Dermis microvascular lymphatic vessel endothelial cell (primary cell): ENCODE measurements at regions not wholly inside any gene's neighbourhood (a gene's known extent, or its start where the extent isn't known, plus 50 kb on each side); places are given as distances from the start of the nearest gene placed in this dataset.
"Not testable (repeated sequence)": the region's sequence is repeated elsewhere in the genome, so short reads cannot be mapped to it uniquely, and the experiment has no call there.

Source experiments
- DNase-seq, 2 donors: peaks; one replicate each; pipeline versions ENCODE4 v3.0.0 to v3.0.0-alpha.2; 2010; ENCODE audit warnings: low read depth in 2 of 2

GRCh38 chr1:104463126-104463697 lies 713.5 kb downstream of the AMY1C start:
- DNase-seq, result no peak

GRCh38 chr1:104466068-104466467 lies 716.4 kb downstream of the AMY1C start:
- no peak for DNase-seq

- DNase-seq, result no peak
Observed at GRCh38 chr1:104467590-104467989, 717.9 kb downstream of the AMY1C start.

GRCh38 chr1:104468282-104468681 lies 718.6 kb downstream of the AMY1C start:
- DNase-seq, result no peak

GRCh38 chr1:104476126-104476525 lies 726.4 kb downstream of the AMY1C start:
- DNase-seq, result no peak

- DNase-seq, result no peak
Observed at GRCh38 chr1:104488296-104489015, 738.8 kb downstream of the AMY1C start.

- no peak for DNase-seq
Observed at GRCh38 chr1:104526158-104526795, 776.6 kb downstream of the AMY1C start.

GRCh38 chr1:104531990-104532389 lies 782.3 kb downstream of the AMY1C start:
- no peak for DNase-seq

GRCh38 chr1:104574620-104575019 lies 824.9 kb downstream of the AMY1C start:
- DNase-seq, result no peak

- DNase-seq, result no peak
Observed at GRCh38 chr1:104592926-104593325, 843.2 kb downstream of the AMY1C start.

GRCh38 chr1:104593413-104594187 lies 843.9 kb downstream of the AMY1C start:
- DNase-seq, result no peak

- DNase-seq, result no peak
Observed at GRCh38 chr1:104617474-104617873, 867.8 kb downstream of the AMY1C start.

GRCh38 chr1:104621221-104621620 lies 871.5 kb downstream of the AMY1C start:
- DNase-seq, result no peak

GRCh38 chr1:104624538-104624937 lies 874.8 kb downstream of the AMY1C start:
- no peak for DNase-seq

- no peak for DNase-seq
Observed at GRCh38 chr1:104629589-104629988, 879.9 kb downstream of the AMY1C start.

GRCh38 chr1:104630567-104631149 lies 881.0 kb downstream of the AMY1C start:
- DNase-seq, result no peak

- DNase-seq, result no peak
Observed at GRCh38 chr1:104636581-104636980, 886.9 kb downstream of the AMY1C start.

GRCh38 chr1:104646233-104646632 lies 896.5 kb downstream of the AMY1C start:
- no peak for DNase-seq

GRCh38 chr1:104648269-104648691 lies 898.6 kb downstream of the AMY1C start:
- DNase-seq, result no peak

GRCh38 chr1:104664374-104664773 lies 914.7 kb downstream of the AMY1C start:
- not testable (repeated sequence) for DNase-seq

- DNase-seq, result no peak
Observed at GRCh38 chr1:104665300-104665699, 915.6 kb downstream of the AMY1C start.
